ENCODE measurements at regions not wholly inside any gene's neighbourhood (a gene's known extent, or its start where the extent isn't known, plus 50 kb on each side); places are given as distances from the start of the nearest gene placed in this dataset.

DNA sequence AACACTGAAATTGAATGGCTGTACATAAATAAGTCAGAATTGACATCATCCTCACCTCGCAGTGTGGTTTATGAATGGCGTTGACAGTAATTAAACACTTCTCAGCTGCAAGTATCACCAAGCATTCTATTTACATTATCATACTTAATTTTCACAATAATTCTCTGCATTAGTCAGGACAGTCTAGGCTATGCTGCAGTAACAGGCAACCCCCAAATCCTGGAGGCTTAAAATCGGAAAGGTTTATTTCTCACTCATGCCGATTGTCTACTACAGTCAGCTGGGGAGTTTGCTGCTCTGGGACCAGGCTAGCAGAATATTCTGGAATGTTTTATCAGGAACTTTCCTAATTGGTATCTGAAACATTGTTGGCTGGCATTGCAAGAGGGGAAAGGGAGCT, 493.2 kb upstream of the ERCC4 start:
- Mint-ChIP-seq H3K4me3 (no peak overlapping the region), H3K27ac (no peak overlapping the region), H3K4me1 (peaks cover 5% of the 10 kb centered on the region), H3K27me3 (no peaks in the 10 kb centered on the region), H3K9me3 (peaks cover 3% of the 10 kb centered on the region), H3K36me3 (ENCODE audit: low read depth) (no peaks in the 10 kb centered on the region)
- DNase-seq (no peak), ATAC-seq (ENCODE audit: low read depth) (no peak)
- intact Hi-C loops (cut with micrococcal nuclease), result no loop called here
- TF ChIP-seq CTCF (IDR thresholded peaks at IDR 0.05), result no peak
- POLR2A ChIA-PET, result no interaction called here
- CTCF ChIA-PET, result interaction anchor here (0.9 to 1.6 kb wide), 2 partner anchors 26 to 28 kb away, joined by 3 read pairs; no protein-coding TSS in a partner anchor

GRCh38 chr16:13427943-13428342, 492.0 kb upstream of the ERCC4 start:
- no peaks in the 10 kb centered on the region for H3K36me3 Mint-ChIP-seq (ENCODE audit: low read depth)
- H3K4me3 Mint-ChIP-seq, result no peak overlapping the region
- H3K27ac Mint-ChIP-seq, result no peak overlapping the region
- ChIA-PET CTCF (no interaction called here), POLR2A (no interaction called here)
- H3K4me1 Mint-ChIP-seq, result peaks cover 5% of the 10 kb centered on the region
- no peak for TF ChIP-seq CTCF (IDR thresholded peaks at IDR 0.05)
- intact Hi-C loops (cut with micrococcal nuclease), result no loop called here
- peaks cover 3% of the 10 kb centered on the region for H3K9me3 Mint-ChIP-seq
- no peak for ATAC-seq (ENCODE audit: low read depth)
- DNase-seq, result no peak
- H3K27me3 Mint-ChIP-seq, result no peaks in the 10 kb centered on the region

DNA sequence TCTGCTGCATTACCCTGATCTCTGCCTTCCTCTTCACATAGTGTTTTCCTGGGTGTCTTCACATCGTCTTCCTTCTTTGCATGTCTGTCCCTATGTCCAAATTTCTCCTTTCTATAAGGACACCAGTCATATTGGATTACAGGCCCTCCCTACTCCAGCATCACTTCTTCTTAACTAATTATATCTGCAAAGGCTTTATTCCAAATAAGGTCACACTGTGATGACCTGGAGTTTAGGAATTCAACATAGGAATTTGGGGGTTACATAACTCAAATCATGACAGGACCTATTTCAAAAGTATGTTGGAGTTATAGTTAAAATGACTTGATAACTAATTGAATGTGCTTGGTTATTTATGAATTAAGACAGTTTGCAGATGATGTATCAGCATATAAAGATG, 490.5 kb upstream of the ERCC4 start:
- ChIA-PET POLR2A (interaction anchor here (0.9 kb wide), 1 partner anchor 115 kb away, joined by 7 read pairs; no protein-coding TSS in a partner anchor), CTCF (no interaction called here)
- ATAC-seq (ENCODE audit: low read depth) (no peak), DNase-seq (no peak)
- no peaks in the 10 kb centered on the region for H3K27me3 Mint-ChIP-seq
- peaks cover 5% of the 10 kb centered on the region for H3K4me1 Mint-ChIP-seq
- H3K36me3 Mint-ChIP-seq (ENCODE audit: low read depth), result no peaks in the 10 kb centered on the region
- intact Hi-C loops (cut with micrococcal nuclease), result no loop called here
- no peak for TF ChIP-seq CTCF (IDR thresholded peaks at IDR 0.05)
- H3K9me3 Mint-ChIP-seq, result peaks cover 3% of the 10 kb centered on the region
- H3K27ac Mint-ChIP-seq, result no peak overlapping the region
- H3K4me3 Mint-ChIP-seq, result no peak overlapping the region

- H3K27ac Mint-ChIP-seq, result no peak overlapping the region
- H3K9me3 Mint-ChIP-seq, result no peaks in the 10 kb centered on the region
- CTCF ChIA-PET, result no interaction called here
- no peak for TF ChIP-seq CTCF (IDR thresholded peaks at IDR 0.05)
- no peak overlapping the region for H3K4me3 Mint-ChIP-seq
- intact Hi-C loops (cut with micrococcal nuclease), result no loop called here
- ATAC-seq (ENCODE audit: low read depth) (no peak), DNase-seq (no peak)
- no peaks in the 10 kb centered on the region for H3K27me3 Mint-ChIP-seq
- H3K4me1 Mint-ChIP-seq, result peaks cover 11% of the 10 kb centered on the region
- no peaks in the 10 kb centered on the region for H3K36me3 Mint-ChIP-seq (ENCODE audit: low read depth)
- POLR2A ChIA-PET, result no interaction called here
These were observed 484.5 kb upstream of the ERCC4 start for GRCh38 chr16:13435415-13435814.

GRCh38 chr16:13435873-13436474, 484.0 kb upstream of the ERCC4 start:
- CTCF ChIA-PET, result no interaction called here

More at GRCh38 chr16:13435873-13436474, 484.0 kb upstream of the ERCC4 start:
- Mint-ChIP-seq H3K27ac (no peak overlapping the region), H3K27me3 (no peaks in the 10 kb centered on the region), H3K9me3 (no peaks in the 10 kb centered on the region), H3K36me3 (ENCODE audit: low read depth) (no peaks in the 10 kb centered on the region), H3K4me1 (peaks cover 11% of the 10 kb centered on the region), H3K4me3 (no peak overlapping the region)
- intact Hi-C loops (cut with micrococcal nuclease), result loop anchor here (1.0 kb wide), 1 partner anchor 46 kb away; no protein-coding TSS in a partner anchor
- POLR2A ChIA-PET, result no interaction called here
- TF ChIP-seq CTCF (IDR thresholded peaks at IDR 0.05), result no peak
- ATAC-seq (ENCODE audit: low read depth) (no peak), DNase-seq (no peak)

All from activated B cell treated with CpG ODN at 0.5 μM for 24 hours (primary cell).